Keratinocyte (primary cell): ENCODE measurements at regions not wholly inside any gene's neighbourhood (a gene's known extent, or its start where the extent isn't known, plus 50 kb on each side); places are given as distances from the start of the nearest gene placed in this dataset.
A peak's percentile ranks its signal among the peaks of the same experiment; 100 is the strongest.

ENCODE experiments used
- DNase-seq: peaks from one replicate; pipeline ENCODE4 v3.0.0-alpha.2; 2011; ENCODE audit warnings: low read depth, missing footprints, low spot score
- FAIRE-seq: peaks from 2 replicates; lab custom pipeline; 2011; peaks lifted over from hg19 to GRCh38; lab: Jason Lieb, UNC
- H2AFZ ChIP-seq: 2 replicates; pipeline ENCODE4 v1.6.0; 2012; ENCODE audit warnings: low read length, control low read depth, inconsistent platforms; ENCODE audit not compliant: control insufficient read depth
- H3K27ac ChIP-seq: 2 replicates; pipeline ENCODE4 v1.5.1; 2011; ENCODE audit warnings: low read length; ENCODE audit not compliant: control insufficient read depth, insufficient read depth
- H3K27me3 ChIP-seq: 3 replicates; pipeline ENCODE4 v1.6.0; 2011; ENCODE audit warnings: low read length; ENCODE audit not compliant: control insufficient read depth, insufficient read depth; ENCODE audit errors: extremely low read depth
- H3K36me3 ChIP-seq, 2 experiments: 2 replicates in 1 of 2; 3 replicates in 1 of 2; pipeline ENCODE4 v1.5.1; 2011; ENCODE audit warnings: low read length in 2 of 2, mild to moderate bottlenecking in 1 of 2; ENCODE audit not compliant: control insufficient read depth in 2 of 2, insufficient read depth in 2 of 2; ENCODE audit errors: extremely low read depth in 1 of 2
- H3K4me1 ChIP-seq: 3 replicates; pipeline ENCODE4 v1.5.1; 2011; ENCODE audit warnings: low read length; ENCODE audit not compliant: control insufficient read depth, insufficient read depth; ENCODE audit errors: extremely low read depth
- H3K4me2 ChIP-seq: 3 replicates; pipeline ENCODE4 v1.6.0; 2011; ENCODE audit warnings: low read depth, low read length; ENCODE audit not compliant: control insufficient read depth, insufficient read depth; ENCODE audit errors: extremely low read depth
- H3K4me3 ChIP-seq, 3 experiments: fragments of 200-600 bp in 1 of 3; sonication (generic) in 1 of 3; 2 replicates in 2 of 3; 3 replicates in 1 of 3; pipeline ENCODE4 v1.5.1; 2011 to 2016; ENCODE audit warnings: low read length in 3 of 3, mild to moderate bottlenecking in 3 of 3, control low read depth in 2 of 3, inconsistent platforms in 1 of 3, low read depth in 1 of 3, mixed read lengths in 1 of 3, mixed run types in 1 of 3, moderate library complexity in 1 of 3; ENCODE audit not compliant: control insufficient read depth in 2 of 3, insufficient read depth in 2 of 3; ENCODE audit errors: extremely low read depth in 1 of 3
- H3K79me2 ChIP-seq: 2 replicates; pipeline ENCODE4 v1.6.0; 2012; ENCODE audit warnings: low read length; ENCODE audit not compliant: control insufficient read depth, insufficient read depth
- H3K9ac ChIP-seq: 3 replicates; pipeline ENCODE4 v1.6.0; 2011; ENCODE audit warnings: low read length; ENCODE audit not compliant: control insufficient read depth, insufficient read depth; ENCODE audit errors: extremely low read depth
- H3K9me1 ChIP-seq: 3 replicates; pipeline ENCODE4 v1.6.0; 2011; ENCODE audit warnings: low read length; ENCODE audit not compliant: control insufficient read depth, insufficient read depth; ENCODE audit errors: extremely low read depth
- H3K9me3 ChIP-seq: 2 replicates; pipeline ENCODE4 v1.5.1; 2012; ENCODE audit warnings: low read depth, low read length; ENCODE audit not compliant: control insufficient read depth
- H4K20me1 ChIP-seq: 3 replicates; pipeline ENCODE4 v1.6.0; 2011; ENCODE audit warnings: low read length; ENCODE audit not compliant: control insufficient read depth, insufficient read depth; ENCODE audit errors: extremely low read depth
- EZH2 ChIP-seq: IDR thresholded peaks from one replicate; pipeline ENCODE4 v1.6.1; 2012; ENCODE audit warnings: inconsistent platforms, mild to moderate bottlenecking, low read length, moderate library complexity
- dilution Hi-C: fragments of 300-500 bp; cut with MboI; formaldehyde crosslinking; loops from one replicate; pipeline ENCODE4 v1.7.0; 2020; ENCODE audit warnings: low sequenced_read_pairs; ENCODE audit not compliant: extremely low pct_ligation_motif_present
- TF ChIP-seq, protein P1 (sequence below), 3 experiments: IDR thresholded peaks in 1 of 3; conservative IDR thresholded peaks in 1 of 3; optimal IDR thresholded peaks in 1 of 3; 2 replicates in 2 of 3; 3 replicates in 1 of 3; pipeline versions ENCODE3 to v1.5.1; 2011; ENCODE audit warnings: low read length in 3 of 3, mild to moderate bottlenecking in 3 of 3, moderate library complexity in 2 of 3, control low read depth in 1 of 3, inconsistent platforms in 1 of 3; ENCODE audit not compliant: insufficient read depth in 2 of 3; ENCODE audit errors: extremely low read depth in 1 of 3

DNA sequence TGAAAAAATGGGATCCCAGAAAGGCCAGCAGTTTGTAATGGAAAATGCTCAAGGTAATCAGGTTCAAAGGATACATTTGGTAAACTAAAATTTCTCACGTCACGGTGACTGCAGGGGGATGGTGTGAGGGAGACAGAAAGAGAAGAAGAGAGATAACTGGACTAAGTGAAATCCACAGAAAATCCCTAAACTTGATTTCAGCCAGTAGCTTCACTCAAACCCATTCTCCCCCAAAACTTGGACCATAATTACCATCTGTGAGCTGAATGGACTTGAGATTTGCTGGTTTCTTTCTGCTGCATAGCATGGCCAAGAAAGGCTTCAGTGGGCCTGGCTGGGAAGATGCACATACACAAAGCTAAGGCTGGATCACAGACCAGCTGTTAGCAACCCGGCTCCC lies 155.4 kb upstream of the LMO4 start:
- no peaks in the 10 kb centered on the region for H3K9me1 ChIP-seq
- peaks cover 2% of the 10 kb centered on the region for H3K4me1 ChIP-seq
- DNase-seq = no peak
- H3K4me3 ChIP-seq = no peak overlapping the region
- no peaks in the 10 kb centered on the region for H3K36me3 ChIP-seq
- no peaks in the 10 kb centered on the region for H3K9me3 ChIP-seq
- TF ChIP-seq, protein P1, sequence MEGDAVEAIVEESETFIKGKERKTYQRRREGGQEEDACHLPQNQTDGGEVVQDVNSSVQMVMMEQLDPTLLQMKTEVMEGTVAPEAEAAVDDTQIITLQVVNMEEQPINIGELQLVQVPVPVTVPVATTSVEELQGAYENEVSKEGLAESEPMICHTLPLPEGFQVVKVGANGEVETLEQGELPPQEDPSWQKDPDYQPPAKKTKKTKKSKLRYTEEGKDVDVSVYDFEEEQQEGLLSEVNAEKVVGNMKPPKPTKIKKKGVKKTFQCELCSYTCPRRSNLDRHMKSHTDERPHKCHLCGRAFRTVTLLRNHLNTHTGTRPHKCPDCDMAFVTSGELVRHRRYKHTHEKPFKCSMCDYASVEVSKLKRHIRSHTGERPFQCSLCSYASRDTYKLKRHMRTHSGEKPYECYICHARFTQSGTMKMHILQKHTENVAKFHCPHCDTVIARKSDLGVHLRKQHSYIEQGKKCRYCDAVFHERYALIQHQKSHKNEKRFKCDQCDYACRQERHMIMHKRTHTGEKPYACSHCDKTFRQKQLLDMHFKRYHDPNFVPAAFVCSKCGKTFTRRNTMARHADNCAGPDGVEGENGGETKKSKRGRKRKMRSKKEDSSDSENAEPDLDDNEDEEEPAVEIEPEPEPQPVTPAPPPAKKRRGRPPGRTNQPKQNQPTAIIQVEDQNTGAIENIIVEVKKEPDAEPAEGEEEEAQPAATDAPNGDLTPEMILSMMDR (optimal IDR thresholded peaks at IDR 0.05 in 1 of 3, IDR thresholded peaks at IDR 0.05 in 1 of 3, conservative IDR thresholded peaks at IDR 0.05 in 1 of 3; ENCODE audit: extremely low read depth in 1 of 3, insufficient read depth in 2 of 3, low read length in 3 of 3) = no peak
- TF ChIP-seq EZH2 = no peak
- no peak overlapping the region for H3K27ac ChIP-seq
- no peak for FAIRE-seq
- dilution Hi-C loops = no loop called here
- no peaks in the 10 kb centered on the region for H3K27me3 ChIP-seq
- H3K79me2 ChIP-seq = no peaks in the 10 kb centered on the region
- H3K9ac ChIP-seq = no peak overlapping the region
- no peaks in the 10 kb centered on the region for H4K20me1 ChIP-seq
- no peak overlapping the region for H3K4me2 ChIP-seq
- no peak overlapping the region for H2AFZ ChIP-seq

DNA sequence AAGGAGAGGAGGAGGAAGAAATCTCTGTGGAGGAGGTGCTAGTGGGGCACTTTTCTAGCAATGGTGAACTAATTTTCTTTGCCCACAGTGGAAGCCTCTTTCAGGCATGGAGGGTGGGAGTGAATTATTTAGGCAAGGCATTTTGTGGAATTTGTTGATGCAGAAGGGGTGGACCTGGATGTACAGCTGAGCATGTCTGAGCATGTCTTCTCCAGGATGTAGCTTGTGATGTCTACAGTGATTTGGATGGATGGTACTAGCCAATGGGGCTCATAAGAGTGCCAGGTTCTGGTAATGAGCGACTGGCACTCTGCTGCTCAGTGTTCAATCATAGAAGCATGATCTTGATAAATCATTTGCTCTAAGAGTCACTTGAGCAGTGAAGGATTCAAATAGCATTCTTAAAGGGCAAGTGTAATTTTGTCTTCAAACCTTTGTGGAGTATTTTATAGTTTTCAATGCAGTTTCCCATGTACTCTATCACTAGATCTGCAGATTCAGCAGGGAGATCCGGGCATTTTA lies 153.9 kb upstream of the LMO4 start:
- Histone ChIP-seq H3K27ac (no peak overlapping the region), H3K4me2 (no peak overlapping the region), H3K27me3 (no peaks in the 10 kb centered on the region), H2AFZ (no peak overlapping the region), H3K36me3 (no peaks in the 10 kb centered on the region), H3K79me2 (no peaks in the 10 kb centered on the region), H3K9me3 (no peaks in the 10 kb centered on the region), H3K4me3 (no peak overlapping the region), H4K20me1 (no peaks in the 10 kb centered on the region), H3K9ac (no peak overlapping the region), H3K9me1 (no peaks in the 10 kb centered on the region), H3K4me1 (peaks cover 2% of the 10 kb centered on the region)
- dilution Hi-C loops = no loop called here
- no peak for DNase-seq
- FAIRE-seq = peak; percentile 81
- TF ChIP-seq, protein P1 (optimal IDR thresholded peaks at IDR 0.05 in 1 of 3, IDR thresholded peaks at IDR 0.05 in 1 of 3, conservative IDR thresholded peaks at IDR 0.05 in 1 of 3; ENCODE audit: extremely low read depth in 1 of 3, insufficient read depth in 2 of 3, low read length in 3 of 3) = no peak
- no peak for TF ChIP-seq EZH2
